Mesothelial cell of epicardium (in vitro differentiated cells): ENCODE measurements at regions not wholly inside any gene's neighbourhood (a gene's known extent, or its start where the extent isn't known, plus 50 kb on each side); places are given as distances from the start of the nearest gene placed in this dataset.

ENCODE experiments used
- DNase-seq, 2 experiments: peaks; one replicate each; pipeline ENCODE4 v3.0.0; 2021; ENCODE audit warnings: low spot score in 2 of 2; ENCODE audit not compliant: unreplicated experiment in 2 of 2
- H3K27ac Mint-ChIP-seq: 2 replicates; pipeline ENCODE4 v1.8.0; 2021; ENCODE audit warnings: mixed read lengths
- H3K27me3 Mint-ChIP-seq: 2 replicates; pipeline ENCODE4 v1.8.0; 2021; ENCODE audit warnings: low read depth, mixed read lengths
- H3K36me3 Mint-ChIP-seq: 2 replicates; pipeline ENCODE4 v1.8.0; 2021; ENCODE audit warnings: mixed read lengths
- H3K4me1 Mint-ChIP-seq: 2 replicates; pipeline ENCODE4 v1.8.0; 2021; ENCODE audit warnings: mixed read lengths
- H3K4me3 Mint-ChIP-seq: 2 replicates; pipeline ENCODE4 v1.8.0; 2021; ENCODE audit warnings: mild to moderate bottlenecking, moderate library complexity, mixed read lengths
- H3K9me3 Mint-ChIP-seq: 2 replicates; pipeline ENCODE4 v1.8.0; 2021; ENCODE audit warnings: mixed read lengths
- TF ChIP-seq, protein P1 (sequence below): fragments of 200-600 bp; sonication (generic); IDR thresholded peaks from one replicate; pipeline ENCODE4 v1.5.0; 2021; ENCODE audit warnings: antibody characterized with exemption; ENCODE audit not compliant: unreplicated experiment

GRCh38 chr2:82875858-82876257, 1583.2 kb downstream of the SUCLG1 start:
- no peak for DNase-seq
- Mint-ChIP-seq H3K27me3 (no peaks in the 10 kb centered on the region), H3K4me3 (no peak overlapping the region), H3K27ac (no peak overlapping the region), H3K4me1 (no peaks in the 10 kb centered on the region), H3K9me3 (peaks cover 47% of the 10 kb centered on the region), H3K36me3 (no peaks in the 10 kb centered on the region)
- TF ChIP-seq, protein P1, sequence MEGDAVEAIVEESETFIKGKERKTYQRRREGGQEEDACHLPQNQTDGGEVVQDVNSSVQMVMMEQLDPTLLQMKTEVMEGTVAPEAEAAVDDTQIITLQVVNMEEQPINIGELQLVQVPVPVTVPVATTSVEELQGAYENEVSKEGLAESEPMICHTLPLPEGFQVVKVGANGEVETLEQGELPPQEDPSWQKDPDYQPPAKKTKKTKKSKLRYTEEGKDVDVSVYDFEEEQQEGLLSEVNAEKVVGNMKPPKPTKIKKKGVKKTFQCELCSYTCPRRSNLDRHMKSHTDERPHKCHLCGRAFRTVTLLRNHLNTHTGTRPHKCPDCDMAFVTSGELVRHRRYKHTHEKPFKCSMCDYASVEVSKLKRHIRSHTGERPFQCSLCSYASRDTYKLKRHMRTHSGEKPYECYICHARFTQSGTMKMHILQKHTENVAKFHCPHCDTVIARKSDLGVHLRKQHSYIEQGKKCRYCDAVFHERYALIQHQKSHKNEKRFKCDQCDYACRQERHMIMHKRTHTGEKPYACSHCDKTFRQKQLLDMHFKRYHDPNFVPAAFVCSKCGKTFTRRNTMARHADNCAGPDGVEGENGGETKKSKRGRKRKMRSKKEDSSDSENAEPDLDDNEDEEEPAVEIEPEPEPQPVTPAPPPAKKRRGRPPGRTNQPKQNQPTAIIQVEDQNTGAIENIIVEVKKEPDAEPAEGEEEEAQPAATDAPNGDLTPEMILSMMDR = no peak

DNA sequence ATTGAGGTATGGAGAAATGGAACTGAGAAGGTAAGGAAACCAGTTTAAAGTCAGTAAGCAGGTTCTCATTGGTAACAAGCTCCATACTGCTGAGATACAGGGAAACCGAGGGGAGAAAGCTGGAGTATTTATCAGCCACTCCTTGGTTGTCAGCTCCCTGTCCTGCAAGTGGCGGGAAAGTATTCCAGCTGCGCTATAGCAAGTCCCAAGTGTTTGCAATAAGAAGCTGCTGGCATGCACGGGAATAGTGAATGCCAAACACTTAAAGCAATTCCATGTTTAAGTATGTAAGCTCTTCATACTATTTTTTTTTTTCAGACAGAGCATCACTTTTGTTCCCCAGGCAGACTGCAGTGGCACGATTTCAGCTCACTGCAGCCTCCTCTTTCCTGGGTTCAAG, 1601.1 kb downstream of the SUCLG1 start:
- H3K4me1 Mint-ChIP-seq = no peaks in the 10 kb centered on the region
- no peaks in the 10 kb centered on the region for H3K9me3 Mint-ChIP-seq
- H3K4me3 Mint-ChIP-seq = no peak overlapping the region
- TF ChIP-seq, protein P1 = no peak
- no peak for DNase-seq
- H3K27ac Mint-ChIP-seq = no peak overlapping the region
- no peaks in the 10 kb centered on the region for H3K36me3 Mint-ChIP-seq
- H3K27me3 Mint-ChIP-seq = peaks cover 3% of the 10 kb centered on the region

DNA sequence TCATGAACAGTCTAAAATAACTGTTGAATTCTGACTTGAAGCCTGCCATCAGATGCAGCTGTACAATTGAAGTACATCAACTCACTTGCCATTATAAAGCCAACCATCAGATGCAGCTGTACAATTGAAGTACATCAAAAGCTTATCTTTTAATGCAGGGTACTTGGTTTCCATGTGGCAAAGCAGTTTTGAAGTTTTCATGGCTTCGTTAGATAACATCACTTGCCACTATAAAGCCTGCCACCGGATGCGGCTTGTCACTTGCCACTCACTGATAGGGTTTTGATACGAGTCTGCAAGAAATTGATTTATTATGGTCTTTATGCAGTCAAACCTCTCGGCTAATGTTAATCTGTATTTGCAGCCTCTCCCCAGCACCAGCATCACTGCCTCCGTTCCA, 1605.8 kb downstream of the SUCLG1 start:
- no peaks in the 10 kb centered on the region for H3K36me3 Mint-ChIP-seq
- TF ChIP-seq, protein P1 = no peak
- peaks cover 3% of the 10 kb centered on the region for H3K27me3 Mint-ChIP-seq
- no peaks in the 10 kb centered on the region for H3K4me1 Mint-ChIP-seq
- no peaks in the 10 kb centered on the region for H3K9me3 Mint-ChIP-seq
- H3K4me3 Mint-ChIP-seq = no peak overlapping the region
- DNase-seq = no peak
- H3K27ac Mint-ChIP-seq = no peak overlapping the region

GRCh38 chr2:82852787-82853186, 1606.3 kb downstream of the SUCLG1 start:
- Mint-ChIP-seq H3K4me3 (no peak overlapping the region), H3K27me3 (peaks cover 3% of the 10 kb centered on the region), H3K9me3 (no peaks in the 10 kb centered on the region), H3K27ac (no peak overlapping the region), H3K36me3 (no peaks in the 10 kb centered on the region), H3K4me1 (no peaks in the 10 kb centered on the region)
- TF ChIP-seq, protein P1 = no peak
- no peak for DNase-seq

- no peak for DNase-seq
- no peaks in the 10 kb centered on the region for H3K36me3 Mint-ChIP-seq
- no peaks in the 10 kb centered on the region for H3K4me1 Mint-ChIP-seq
- H3K27ac Mint-ChIP-seq = no peak overlapping the region
- H3K9me3 Mint-ChIP-seq = no peaks in the 10 kb centered on the region
- TF ChIP-seq, protein P1 = no peak
- no peak overlapping the region for H3K4me3 Mint-ChIP-seq
- H3K27me3 Mint-ChIP-seq = no peaks in the 10 kb centered on the region
Observed at GRCh38 chr2:82848285-82848684, 1610.8 kb downstream of the SUCLG1 start.

DNA sequence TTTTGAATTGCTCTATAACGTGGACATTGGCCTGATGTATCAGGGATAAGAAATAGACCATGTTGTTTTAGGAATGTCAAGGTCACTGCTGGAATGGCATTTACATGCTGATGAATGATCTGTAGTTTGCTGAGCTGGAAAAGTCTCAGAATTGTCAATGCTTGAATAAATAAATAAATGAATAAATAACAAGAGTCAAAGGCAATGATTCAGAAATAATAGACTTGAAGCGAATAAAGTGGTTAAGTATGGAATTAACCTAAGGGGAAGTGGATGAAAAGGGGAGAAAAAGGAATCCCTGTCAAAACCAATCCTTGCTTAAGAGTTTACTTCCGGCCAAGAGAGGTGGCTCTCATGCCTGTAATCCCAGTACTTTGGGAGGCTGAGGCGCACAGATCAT, 1620.0 kb downstream of the SUCLG1 start:
- TF ChIP-seq, protein P1 = no peak
- no peak overlapping the region for H3K27ac Mint-ChIP-seq
- H3K9me3 Mint-ChIP-seq = no peaks in the 10 kb centered on the region
- no peak for DNase-seq
- no peak overlapping the region for H3K4me3 Mint-ChIP-seq
- no peaks in the 10 kb centered on the region for H3K36me3 Mint-ChIP-seq
- no peaks in the 10 kb centered on the region for H3K27me3 Mint-ChIP-seq
- no peaks in the 10 kb centered on the region for H3K4me1 Mint-ChIP-seq
